Trophoblast cell (in vitro differentiated cells and primary cell): ENCODE measurements at regions not wholly inside any gene's neighbourhood (a gene's known extent, or its start where the extent isn't known, plus 50 kb on each side); places are given as distances from the start of the nearest gene placed in this dataset.
"Not testable (repeated sequence)": the region's sequence is repeated elsewhere in the genome, so short reads cannot be mapped to it uniquely, and the experiment has no call there.

Source experiments
- DNase-seq, 2 donors: peaks; one replicate each; pipeline ENCODE4 v3.0.0-alpha.2; 2016
- H2AFZ ChIP-seq: 2 replicates; pipeline ENCODE4 v1.6.1; 2013; ENCODE audit warnings: low read length, moderate library complexity, mild to moderate bottlenecking; ENCODE audit not compliant: insufficient read depth, poor library complexity
- H2AK5ac ChIP-seq: 2 replicates; pipeline ENCODE4 v1.6.1; 2013; ENCODE audit warnings: mild to moderate bottlenecking, low read length
- H2BK120ac ChIP-seq: 2 replicates; pipeline ENCODE4 v1.6.1; 2013; ENCODE audit warnings: low read length, mild to moderate bottlenecking, moderate library complexity; ENCODE audit not compliant: insufficient read depth, poor library complexity
- H2BK12ac ChIP-seq: 2 replicates; pipeline ENCODE4 v1.6.1; 2013; ENCODE audit warnings: mild to moderate bottlenecking, low read length, moderate library complexity
- H2BK5ac ChIP-seq: 2 replicates; pipeline ENCODE4 v1.6.1; 2013; ENCODE audit warnings: low read length, low read depth, moderate library complexity, mild to moderate bottlenecking; ENCODE audit not compliant: poor library complexity
- H3K14ac ChIP-seq: 2 replicates; pipeline ENCODE4 v1.6.1; 2013; ENCODE audit warnings: mild to moderate bottlenecking, low read length
- H3K18ac ChIP-seq: 2 replicates; pipeline ENCODE4 v1.6.1; 2013; ENCODE audit warnings: mild to moderate bottlenecking, low read length
- H3K23ac ChIP-seq: 2 replicates; pipeline ENCODE4 v1.6.1; 2013; ENCODE audit warnings: low read length
- H3K27ac ChIP-seq: 2 replicates; pipeline ENCODE4 v1.5.1; 2013; ENCODE audit warnings: low read depth, mild to moderate bottlenecking, inconsistent platforms, low read length, moderate library complexity
- H3K27me3 ChIP-seq: 2 replicates; pipeline ENCODE4 v1.6.1; 2013; ENCODE audit warnings: inconsistent platforms, mild to moderate bottlenecking, low read length, moderate library complexity; ENCODE audit not compliant: insufficient read depth
- H3K36me3 ChIP-seq, 2 experiments: 1 replicate in 1 of 2; 2 replicates in 1 of 2; pipeline ENCODE4 v1.6.1; 2013; ENCODE audit warnings: low read length in 2 of 2, mild to moderate bottlenecking in 2 of 2, moderate library complexity in 1 of 2; ENCODE audit not compliant: insufficient read depth in 2 of 2, control insufficient read depth in 1 of 2
- H3K4ac ChIP-seq: 2 replicates; pipeline ENCODE4 v1.6.1; 2013; ENCODE audit warnings: low read depth, mild to moderate bottlenecking, low read length, moderate library complexity
- H3K4me1 ChIP-seq, 2 experiments: 1 replicate in 1 of 2; 2 replicates in 1 of 2; pipeline ENCODE4 v1.6.1; 2013; ENCODE audit warnings: low read length in 2 of 2, mild to moderate bottlenecking in 2 of 2, moderate library complexity in 1 of 2; ENCODE audit not compliant: insufficient read depth in 2 of 2, control insufficient read depth in 1 of 2
- H3K4me2 ChIP-seq: 2 replicates; pipeline ENCODE4 v1.6.1; 2013; ENCODE audit warnings: inconsistent platforms, mild to moderate bottlenecking, low read length, moderate library complexity
- H3K4me3 ChIP-seq: 2 replicates; pipeline ENCODE4 v1.5.1; 2013; ENCODE audit warnings: mild to moderate bottlenecking, low read depth, low read length, inconsistent platforms
- H3K79me1 ChIP-seq: one replicate; pipeline ENCODE4 v1.6.1; 2013; ENCODE audit warnings: low read length
- H3K79me2 ChIP-seq: 2 replicates; pipeline ENCODE4 v1.6.1; 2013; ENCODE audit warnings: low read length, mild to moderate bottlenecking; ENCODE audit not compliant: control insufficient read depth, insufficient read depth, poor library complexity
- H3K9ac ChIP-seq: 2 replicates; pipeline ENCODE4 v1.6.1; 2013; ENCODE audit warnings: mild to moderate bottlenecking, low read length
- H3K9me3 ChIP-seq: 2 replicates; pipeline ENCODE4 v1.6.1; 2013; ENCODE audit warnings: low read depth, mild to moderate bottlenecking, control low read depth, inconsistent platforms, low read length; ENCODE audit not compliant: insufficient read depth
- H4K12ac ChIP-seq: 2 replicates; pipeline ENCODE4 v1.6.1; 2013; ENCODE audit warnings: low read depth, mild to moderate bottlenecking, low read length, moderate library complexity
- H4K8ac ChIP-seq: 2 replicates; pipeline ENCODE4 v1.6.1; 2013; ENCODE audit warnings: low read depth, mild to moderate bottlenecking, low read length, moderate library complexity
- H4K91ac ChIP-seq: one replicate; pipeline ENCODE4 v1.6.1; 2013; ENCODE audit warnings: low read depth, mild to moderate bottlenecking, low read length, moderate library complexity
- WGBS: extraction: QIAGEN DNeasy Blood & Tissue Kit; methylation state at CpG from one replicate; pipeline ENCODE4 v1.1.7; 2013; ENCODE audit warnings: missing lambda C conversion rate; ENCODE audit not compliant: insufficient read length, insufficient coverage; ENCODE audit errors: extremely low coverage; 5-methylcytosine and 5-hydroxymethylcytosine counted together

DNA sequence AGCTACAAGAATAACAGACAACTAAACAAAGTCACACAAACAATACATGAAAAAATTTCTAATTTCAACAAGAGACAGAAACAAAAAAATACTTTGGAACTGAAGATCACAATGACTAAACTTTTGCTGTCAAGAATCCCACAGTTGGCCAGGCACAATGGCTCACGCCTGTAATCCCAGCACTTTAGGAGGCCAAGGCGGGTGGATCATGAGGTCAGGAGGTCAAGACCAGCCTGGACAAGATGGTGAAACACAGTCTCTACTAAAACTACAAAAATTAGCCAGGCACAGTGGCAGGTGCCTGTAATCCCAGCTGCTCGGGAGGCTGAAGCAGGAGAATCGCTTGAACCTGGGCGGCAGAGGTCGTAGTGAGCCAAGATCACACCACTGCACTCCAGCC, 861.6 kb downstream of the UQCRFS1 start:
- H3K9ac ChIP-seq, H3K36me3 ChIP-seq, H4K8ac ChIP-seq, H2AK5ac ChIP-seq, H3K18ac ChIP-seq, DNase-seq, H2AFZ ChIP-seq, H3K4me3 ChIP-seq, H3K27me3 ChIP-seq, H3K27ac ChIP-seq, H3K4me1 ChIP-seq, H2BK120ac ChIP-seq, H3K9me3 ChIP-seq, H4K12ac ChIP-seq, H3K79me2 ChIP-seq, H2BK12ac ChIP-seq, H4K91ac ChIP-seq, H2BK5ac ChIP-seq, H3K14ac ChIP-seq, H3K4me2 ChIP-seq, H3K4ac ChIP-seq, H3K23ac ChIP-seq, H3K79me1 ChIP-seq: not testable (repeated sequence)
- no CpG with 5 or more reads among the region's 6 CpGs for WGBS

DNA sequence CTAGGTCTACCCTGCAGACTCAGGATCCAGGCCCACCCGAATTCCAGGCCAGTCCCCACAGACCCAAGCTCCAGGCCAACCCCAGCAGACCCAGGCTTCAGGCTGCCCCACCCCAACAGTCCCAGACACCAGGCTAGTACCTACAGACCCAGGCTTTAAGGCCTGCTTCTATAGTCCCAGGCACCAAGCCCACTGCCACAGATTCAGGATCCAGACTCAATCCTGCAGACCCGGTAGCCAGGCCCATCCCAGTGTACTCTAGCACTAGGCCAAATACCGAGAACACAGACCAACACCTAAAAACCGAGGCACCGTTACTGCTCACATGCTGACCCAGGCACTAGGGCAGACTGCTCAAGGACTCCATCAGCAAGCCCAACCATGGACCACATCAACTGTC, 862.3 kb downstream of the UQCRFS1 start:
- H4K12ac ChIP-seq, result no peak overlapping the region
- H3K18ac ChIP-seq, result no peak overlapping the region
- H3K79me2 ChIP-seq, result no peaks in the 10 kb centered on the region
- H3K14ac ChIP-seq, result no peak overlapping the region
- H3K4me3 ChIP-seq, result no peak overlapping the region
- H3K79me1 ChIP-seq, result no peaks in the 10 kb centered on the region
- DNase-seq, result no peak
- H3K27me3 ChIP-seq, result no peaks in the 10 kb centered on the region
- no peak overlapping the region for H3K23ac ChIP-seq
- H4K8ac ChIP-seq, result no peak overlapping the region
- no peak overlapping the region for H3K4ac ChIP-seq
- no peak overlapping the region for H2BK120ac ChIP-seq
- no peak overlapping the region for H3K27ac ChIP-seq
- no peak overlapping the region for H2BK5ac ChIP-seq
- no peak overlapping the region for H4K91ac ChIP-seq
- H2AFZ ChIP-seq, result no peak overlapping the region
- no peak overlapping the region for H2BK12ac ChIP-seq
- WGBS, result no CpG with 5 or more reads among the region's 5 CpGs
- H3K36me3 ChIP-seq, result no peaks in the 10 kb centered on the region
- H3K9me3 ChIP-seq, result no peaks in the 10 kb centered on the region
- H3K9ac ChIP-seq, result no peak overlapping the region
- H3K4me2 ChIP-seq, result no peak overlapping the region
- no peak overlapping the region for H2AK5ac ChIP-seq
- H3K4me1 ChIP-seq, result no peaks in the 10 kb centered on the region

DNA sequence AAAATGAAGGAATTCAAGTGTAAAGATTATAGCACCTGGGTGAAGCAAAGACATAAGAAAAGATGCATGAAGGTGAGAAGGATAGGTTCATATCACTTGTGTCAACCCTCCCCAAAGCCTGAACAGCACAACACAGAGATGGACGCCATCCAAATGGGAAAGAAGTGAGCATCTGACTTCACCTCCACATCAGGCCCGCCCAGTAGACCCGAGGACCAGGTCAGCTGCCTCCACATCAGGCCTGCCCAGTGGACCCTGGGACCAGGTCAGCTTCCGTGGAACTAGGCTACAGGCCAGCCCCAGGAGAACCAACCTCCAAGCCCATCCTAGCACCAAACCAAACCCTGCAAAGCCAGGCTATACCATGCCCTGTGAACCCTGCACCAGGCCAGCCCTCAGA, 862.9 kb downstream of the UQCRFS1 start:
- WGBS, result no CpG with 5 or more reads among the region's 4 CpGs
- Histone ChIP-seq H3K4me2 (no peak overlapping the region), H4K91ac (no peak overlapping the region)

DNA sequence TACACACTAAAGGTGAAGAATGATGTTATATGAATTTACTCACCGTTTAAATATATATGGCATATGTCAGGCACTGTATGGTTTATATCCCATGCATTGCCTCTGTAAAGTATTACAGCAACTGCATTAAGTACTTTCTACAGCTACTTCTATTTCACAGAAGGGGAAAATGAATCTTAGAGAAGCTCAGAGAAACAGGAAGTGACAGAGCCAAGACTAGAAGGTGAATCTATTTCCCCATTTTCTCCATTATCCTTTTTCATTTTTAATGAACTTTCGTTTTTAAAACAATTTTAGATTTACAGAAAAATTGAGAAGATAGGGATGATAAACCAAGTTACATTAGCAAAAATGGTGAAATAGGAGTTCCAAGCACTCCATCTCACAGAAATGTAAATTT, 863.3 kb downstream of the UQCRFS1 start:
- no peak overlapping the region for H3K4me3 ChIP-seq
- H2AFZ ChIP-seq, result no peak overlapping the region
- H3K27ac ChIP-seq, result no peak overlapping the region
- H2AK5ac ChIP-seq, result no peak overlapping the region
- H3K9me3 ChIP-seq, result no peaks in the 10 kb centered on the region
- no peak overlapping the region for H4K8ac ChIP-seq
- H2BK12ac ChIP-seq, result no peak overlapping the region
- H3K27me3 ChIP-seq, result no peaks in the 10 kb centered on the region
- no peaks in the 10 kb centered on the region for H3K79me2 ChIP-seq
- no peak overlapping the region for H4K91ac ChIP-seq
- no peaks in the 10 kb centered on the region for H3K36me3 ChIP-seq
- no peak for DNase-seq
- no CpG with 5 or more reads among the region's 2 CpGs for WGBS
- H3K4me2 ChIP-seq, result no peak overlapping the region
- no peak overlapping the region for H2BK5ac ChIP-seq
- no peak overlapping the region for H3K4ac ChIP-seq
- H3K79me1 ChIP-seq, result no peaks in the 10 kb centered on the region
- H3K4me1 ChIP-seq, result no peaks in the 10 kb centered on the region
- no peak overlapping the region for H3K18ac ChIP-seq
- no peak overlapping the region for H3K14ac ChIP-seq
- H4K12ac ChIP-seq, result no peak overlapping the region
- H3K9ac ChIP-seq, result no peak overlapping the region
- no peak overlapping the region for H3K23ac ChIP-seq
- no peak overlapping the region for H2BK120ac ChIP-seq

More for the DNA sequence above, 862.9 kb downstream of the UQCRFS1 start:
- Histone ChIP-seq H3K79me1 (no peaks in the 10 kb centered on the region), H3K4me1 (no peaks in the 10 kb centered on the region), H3K14ac (no peak overlapping the region), H3K79me2 (no peaks in the 10 kb centered on the region), H2BK5ac (no peak overlapping the region), H2BK12ac (no peak overlapping the region), H3K9ac (no peak overlapping the region), H4K8ac (no peak overlapping the region), H3K4ac (no peak overlapping the region), H3K9me3 (no peaks in the 10 kb centered on the region), H2AFZ (no peak overlapping the region), H3K27me3 (no peaks in the 10 kb centered on the region), H3K18ac (no peak overlapping the region), H2BK120ac (no peak overlapping the region), H3K36me3 (no peaks in the 10 kb centered on the region), H3K4me3 (no peak overlapping the region), H2AK5ac (no peak overlapping the region), H3K27ac (no peak overlapping the region), H3K23ac (no peak overlapping the region), H4K12ac (no peak overlapping the region)
- DNase-seq, result no peak
